ENCODE measurements at regions not wholly inside any gene's neighbourhood (a gene's known extent, or its start where the extent isn't known, plus 50 kb on each side); places are given as distances from the start of the nearest gene placed in this dataset.

- 91 to 100% (median 97%) methylated on average over 1 of the region's 1 CpG for WGBS, 5 donors
- no peak for DNase-seq
- intact Hi-C loops (cut with DNase I; ENCODE audit: low total_unique reads): no loop called here
These were observed 352.1 kb upstream of the MEIS2 start for GRCh38 chr15:37452498-37452897.

GRCh38 chr15:37480482-37480881 lies 380.1 kb upstream of the MEIS2 start:
- H3K27ac ChIP-seq: no peak overlapping the region
- no peak for TF ChIP-seq POLR2A (IDR thresholded peaks at IDR 0.05)
- no peak for TF ChIP-seq EP300 (IDR thresholded peaks at IDR 0.05)
- TF ChIP-seq POLR2AphosphoS5 (IDR thresholded peaks at IDR 0.05): no peak
- TF ChIP-seq CTCF (IDR thresholded peaks at IDR 0.05): no peak
- WGBS, 5 donors: 46 to 65% (median 55%) methylated on average over 3 of the region's 3 CpGs
- no peaks in the 10 kb centered on the region for H3K4me1 ChIP-seq
- intact Hi-C loops (cut with DNase I; ENCODE audit: low total_unique reads): no loop called here
- no peaks in the 10 kb centered on the region for H3K36me3 ChIP-seq
- no peaks in the 10 kb centered on the region for H3K27me3 ChIP-seq
- H3K9me3 ChIP-seq: peaks cover 0 to 5% (median 0%) of the 10 kb centered on the region in 4 donors
- no peak overlapping the region for H3K4me3 ChIP-seq
- no peak for DNase-seq

More at GRCh38 chr15:37452498-37452897, 352.1 kb upstream of the MEIS2 start:
- TF ChIP-seq POLR2A (IDR thresholded peaks at IDR 0.05) (no peak), EP300 (IDR thresholded peaks at IDR 0.05) (no peak), POLR2AphosphoS5 (IDR thresholded peaks at IDR 0.05) (no peak), CTCF (IDR thresholded peaks at IDR 0.05) (no peak)
- Histone ChIP-seq H3K4me1 (no peaks in the 10 kb centered on the region), H3K27ac (no peak overlapping the region), H3K4me3 (no peak overlapping the region), H3K36me3 (no peaks in the 10 kb centered on the region), H3K9me3 (peaks cover 0 to 23% (median 12%) of the 10 kb centered on the region in 4 donors), H3K27me3 (no peaks in the 10 kb centered on the region)

GRCh38 chr15:37481126-37481525 lies 380.8 kb upstream of the MEIS2 start:
- no peak overlapping the region for H3K4me3 ChIP-seq
- DNase-seq: no peak
- H3K27me3 ChIP-seq: no peaks in the 10 kb centered on the region
- H3K4me1 ChIP-seq: no peaks in the 10 kb centered on the region
- no peak overlapping the region for H3K27ac ChIP-seq
- intact Hi-C loops (cut with DNase I; ENCODE audit: low total_unique reads): no loop called here
- 38 to 64% (median 43%) methylated on average over 1 of the region's 1 CpG for WGBS, 5 donors
- TF ChIP-seq CTCF (IDR thresholded peaks at IDR 0.05) (no peak), POLR2A (IDR thresholded peaks at IDR 0.05) (no peak), POLR2AphosphoS5 (IDR thresholded peaks at IDR 0.05) (no peak), EP300 (IDR thresholded peaks at IDR 0.05) (no peak)
- no peaks in the 10 kb centered on the region for H3K36me3 ChIP-seq
- H3K9me3 ChIP-seq: peaks cover 0 to 5% (median 0%) of the 10 kb centered on the region in 4 donors

GRCh38 chr15:37483779-37484178 lies 383.4 kb upstream of the MEIS2 start:
- TF ChIP-seq EP300 (IDR thresholded peaks at IDR 0.05): no peak
- TF ChIP-seq POLR2AphosphoS5 (IDR thresholded peaks at IDR 0.05): no peak
- no peak for TF ChIP-seq POLR2A (IDR thresholded peaks at IDR 0.05)
- no peak for TF ChIP-seq CTCF (IDR thresholded peaks at IDR 0.05)
- DNase-seq: no peak
- no peaks in the 10 kb centered on the region for H3K27me3 ChIP-seq
- H3K27ac ChIP-seq: no peak overlapping the region
- H3K9me3 ChIP-seq: peaks cover 0 to 5% (median 0%) of the 10 kb centered on the region in 4 donors
- no peaks in the 10 kb centered on the region for H3K36me3 ChIP-seq
- no peaks in the 10 kb centered on the region for H3K4me1 ChIP-seq
- intact Hi-C loops (cut with DNase I; ENCODE audit: low total_unique reads): no loop called here
- 88 to 95% (median 88%) methylated on average over 6 of the region's 6 CpGs for WGBS, 5 donors
- no peak overlapping the region for H3K4me3 ChIP-seq
